Ovary (tissue), 3 donors: ENCODE measurements at regions not wholly inside any gene's neighbourhood (a gene's known extent, or its start where the extent isn't known, plus 50 kb on each side); places are given as distances from the start of the nearest gene placed in this dataset.

Source experiments
- CTCF ChIP-seq, 3 donors: fragments of 450-650 bp in 2 of 3; fragments of 200-600 bp in 1 of 3; IDR thresholded peaks; one replicate each; pipeline versions ENCODE4 v1.5.1 to v1.8.0; 2016 to 2022; ENCODE audit warnings: antibody characterized with exemption in 3 of 3, mild to moderate bottlenecking in 1 of 3
- POLR2A ChIP-seq: fragments of 450-650 bp; IDR thresholded peaks from one replicate; pipeline ENCODE4 v1.6.1; 2017; ENCODE audit warnings: antibody characterized with exemption, mild to moderate bottlenecking, moderate library complexity
- donor health status: DM: no; HTN: no; CAD: no.

- no peak for TF ChIP-seq POLR2A
- no peak for TF ChIP-seq CTCF (IDR thresholded peaks at IDR 0.05)
Observed at GRCh38 chr20:51969191-51969590, 166.9 kb upstream of the SALL4 start.
